ENCODE measurements at regions not wholly inside any gene's neighbourhood (a gene's known extent, or its start where the extent isn't known, plus 50 kb on each side); places are given as distances from the start of the nearest gene placed in this dataset.

DNA sequence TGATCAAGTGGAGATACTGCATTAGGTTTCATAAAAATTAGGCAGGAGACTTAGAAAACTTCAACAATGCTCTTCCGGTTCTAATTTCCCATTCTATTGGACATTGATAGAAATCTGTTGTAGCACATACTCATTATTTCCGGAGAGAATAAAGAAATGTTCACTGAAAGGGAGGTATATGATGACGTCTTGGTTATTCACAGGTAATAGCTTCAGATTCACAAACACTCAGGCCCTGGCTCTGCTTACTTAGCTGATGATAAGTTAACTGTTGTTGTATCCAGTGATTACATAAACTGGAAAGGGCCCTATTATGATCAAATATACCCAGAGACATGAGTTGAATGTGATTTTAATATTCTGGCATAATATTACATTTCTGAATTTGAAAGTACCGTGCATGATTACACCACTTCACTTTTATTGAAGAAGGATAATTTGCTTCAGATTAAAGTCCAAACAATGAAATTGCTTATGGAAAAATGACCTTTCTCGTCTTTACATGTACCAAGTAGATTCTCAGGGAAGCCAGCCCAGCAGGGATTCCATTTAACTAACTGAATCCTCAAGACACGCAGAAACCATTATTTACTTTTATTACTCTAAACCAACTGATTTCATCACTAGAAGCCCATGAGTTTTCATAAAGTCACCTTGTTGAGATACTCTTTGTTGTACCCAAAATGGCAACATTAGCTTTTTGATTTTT, 288.0 kb upstream of the PITRM1 start:
- no peak for ATAC-seq
- TF ChIP-seq RARB (CRISPR knock-in tag; IDR thresholded peaks at IDR 0.05) (no peak), OSR1 (CRISPR knock-in tag; IDR thresholded peaks at IDR 0.05) (no peak), ARNTL (CRISPR knock-in tag; IDR thresholded peaks at IDR 0.05; ENCODE audit: borderline replicate concordance, low read depth) (no peak), ZNF70 (CRISPR knock-in tag; IDR thresholded peaks at IDR 0.05) (no peak), CSDC2 (CRISPR knock-in tag; IDR thresholded peaks at IDR 0.05) (no peak), ZFP30 (CRISPR knock-in tag; IDR thresholded peaks at IDR 0.05) (no peak), ZNF8 (CRISPR knock-in tag; IDR thresholded peaks at IDR 0.05) (no peak), PPARA (CRISPR knock-in tag; IDR thresholded peaks at IDR 0.05; ENCODE audit: borderline replicate concordance) (no peak)
- TF ChIP-seq, protein P1, sequence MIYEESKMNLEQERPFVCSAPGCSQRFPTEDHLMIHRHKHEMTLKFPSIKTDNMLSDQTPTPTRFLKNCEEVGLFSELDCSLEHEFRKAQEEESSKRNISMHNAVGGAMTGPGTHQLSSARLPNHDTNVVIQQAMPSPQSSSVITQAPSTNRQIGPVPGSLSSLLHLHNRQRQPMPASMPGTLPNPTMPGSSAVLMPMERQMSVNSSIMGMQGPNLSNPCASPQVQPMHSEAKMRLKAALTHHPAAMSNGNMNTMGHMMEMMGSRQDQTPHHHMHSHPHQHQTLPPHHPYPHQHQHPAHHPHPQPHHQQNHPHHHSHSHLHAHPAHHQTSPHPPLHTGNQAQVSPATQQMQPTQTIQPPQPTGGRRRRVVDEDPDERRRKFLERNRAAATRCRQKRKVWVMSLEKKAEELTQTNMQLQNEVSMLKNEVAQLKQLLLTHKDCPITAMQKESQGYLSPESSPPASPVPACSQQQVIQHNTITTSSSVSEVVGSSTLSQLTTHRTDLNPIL (CRISPR knock-in tag; IDR thresholded peaks at IDR 0.05; ENCODE audit: low read depth): no peak
- TF ChIP-seq, protein P2, sequence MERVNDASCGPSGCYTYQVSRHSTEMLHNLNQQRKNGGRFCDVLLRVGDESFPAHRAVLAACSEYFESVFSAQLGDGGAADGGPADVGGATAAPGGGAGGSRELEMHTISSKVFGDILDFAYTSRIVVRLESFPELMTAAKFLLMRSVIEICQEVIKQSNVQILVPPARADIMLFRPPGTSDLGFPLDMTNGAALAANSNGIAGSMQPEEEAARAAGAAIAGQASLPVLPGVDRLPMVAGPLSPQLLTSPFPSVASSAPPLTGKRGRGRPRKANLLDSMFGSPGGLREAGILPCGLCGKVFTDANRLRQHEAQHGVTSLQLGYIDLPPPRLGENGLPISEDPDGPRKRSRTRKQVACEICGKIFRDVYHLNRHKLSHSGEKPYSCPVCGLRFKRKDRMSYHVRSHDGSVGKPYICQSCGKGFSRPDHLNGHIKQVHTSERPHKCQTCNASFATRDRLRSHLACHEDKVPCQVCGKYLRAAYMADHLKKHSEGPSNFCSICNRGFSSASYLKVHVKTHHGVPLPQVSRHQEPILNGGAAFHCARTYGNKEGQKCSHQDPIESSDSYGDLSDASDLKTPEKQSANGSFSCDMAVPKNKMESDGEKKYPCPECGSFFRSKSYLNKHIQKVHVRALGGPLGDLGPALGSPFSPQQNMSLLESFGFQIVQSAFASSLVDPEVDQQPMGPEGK (CRISPR knock-in tag; IDR thresholded peaks at IDR 0.05; ENCODE audit: borderline replicate concordance): no peak
- TF ChIP-seq, protein P3, sequence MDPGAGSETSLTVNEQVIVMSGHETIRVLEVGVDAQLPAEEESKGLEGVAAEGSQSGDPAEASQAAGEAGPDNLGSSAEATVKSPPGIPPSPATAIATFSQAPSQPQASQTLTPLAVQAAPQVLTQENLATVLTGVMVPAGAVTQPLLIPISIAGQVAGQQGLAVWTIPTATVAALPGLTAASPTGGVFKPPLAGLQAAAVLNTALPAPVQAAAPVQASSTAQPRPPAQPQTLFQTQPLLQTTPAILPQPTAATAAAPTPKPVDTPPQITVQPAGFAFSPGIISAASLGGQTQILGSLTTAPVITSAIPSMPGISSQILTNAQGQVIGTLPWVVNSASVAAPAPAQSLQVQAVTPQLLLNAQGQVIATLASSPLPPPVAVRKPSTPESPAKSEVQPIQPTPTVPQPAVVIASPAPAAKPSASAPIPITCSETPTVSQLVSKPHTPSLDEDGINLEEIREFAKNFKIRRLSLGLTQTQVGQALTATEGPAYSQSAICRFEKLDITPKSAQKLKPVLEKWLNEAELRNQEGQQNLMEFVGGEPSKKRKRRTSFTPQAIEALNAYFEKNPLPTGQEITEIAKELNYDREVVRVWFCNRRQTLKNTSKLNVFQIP (CRISPR knock-in tag; IDR thresholded peaks at IDR 0.05; ENCODE audit: borderline replicate concordance, low read depth): no peak
- TF ChIP-seq, protein P4, sequence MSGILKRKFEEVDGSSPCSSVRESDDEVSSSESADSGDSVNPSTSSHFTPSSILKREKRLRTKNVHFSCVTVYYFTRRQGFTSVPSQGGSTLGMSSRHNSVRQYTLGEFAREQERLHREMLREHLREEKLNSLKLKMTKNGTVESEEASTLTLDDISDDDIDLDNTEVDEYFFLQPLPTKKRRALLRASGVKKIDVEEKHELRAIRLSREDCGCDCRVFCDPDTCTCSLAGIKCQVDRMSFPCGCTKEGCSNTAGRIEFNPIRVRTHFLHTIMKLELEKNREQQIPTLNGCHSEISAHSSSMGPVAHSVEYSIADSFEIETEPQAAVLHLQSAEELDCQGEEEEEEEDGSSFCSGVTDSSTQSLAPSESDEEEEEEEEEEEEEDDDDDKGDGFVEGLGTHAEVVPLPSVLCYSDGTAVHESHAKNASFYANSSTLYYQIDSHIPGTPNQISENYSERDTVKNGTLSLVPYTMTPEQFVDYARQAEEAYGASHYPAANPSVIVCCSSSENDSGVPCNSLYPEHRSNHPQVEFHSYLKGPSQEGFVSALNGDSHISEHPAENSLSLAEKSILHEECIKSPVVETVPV (CRISPR knock-in tag; IDR thresholded peaks at IDR 0.05): no peak
- TF ChIP-seq, protein P5, sequence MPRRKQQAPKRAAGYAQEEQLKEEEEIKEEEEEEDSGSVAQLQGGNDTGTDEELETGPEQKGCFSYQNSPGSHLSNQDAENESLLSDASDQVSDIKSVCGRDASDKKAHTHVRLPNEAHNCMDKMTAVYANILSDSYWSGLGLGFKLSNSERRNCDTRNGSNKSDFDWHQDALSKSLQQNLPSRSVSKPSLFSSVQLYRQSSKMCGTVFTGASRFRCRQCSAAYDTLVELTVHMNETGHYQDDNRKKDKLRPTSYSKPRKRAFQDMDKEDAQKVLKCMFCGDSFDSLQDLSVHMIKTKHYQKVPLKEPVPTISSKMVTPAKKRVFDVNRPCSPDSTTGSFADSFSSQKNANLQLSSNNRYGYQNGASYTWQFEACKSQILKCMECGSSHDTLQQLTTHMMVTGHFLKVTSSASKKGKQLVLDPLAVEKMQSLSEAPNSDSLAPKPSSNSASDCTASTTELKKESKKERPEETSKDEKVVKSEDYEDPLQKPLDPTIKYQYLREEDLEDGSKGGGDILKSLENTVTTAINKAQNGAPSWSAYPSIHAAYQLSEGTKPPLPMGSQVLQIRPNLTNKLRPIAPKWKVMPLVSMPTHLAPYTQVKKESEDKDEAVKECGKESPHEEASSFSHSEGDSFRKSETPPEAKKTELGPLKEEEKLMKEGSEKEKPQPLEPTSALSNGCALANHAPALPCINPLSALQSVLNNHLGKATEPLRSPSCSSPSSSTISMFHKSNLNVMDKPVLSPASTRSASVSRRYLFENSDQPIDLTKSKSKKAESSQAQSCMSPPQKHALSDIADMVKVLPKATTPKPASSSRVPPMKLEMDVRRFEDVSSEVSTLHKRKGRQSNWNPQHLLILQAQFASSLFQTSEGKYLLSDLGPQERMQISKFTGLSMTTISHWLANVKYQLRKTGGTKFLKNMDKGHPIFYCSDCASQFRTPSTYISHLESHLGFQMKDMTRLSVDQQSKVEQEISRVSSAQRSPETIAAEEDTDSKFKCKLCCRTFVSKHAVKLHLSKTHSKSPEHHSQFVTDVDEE (CRISPR knock-in tag; IDR thresholded peaks at IDR 0.05): no peak

DNA sequence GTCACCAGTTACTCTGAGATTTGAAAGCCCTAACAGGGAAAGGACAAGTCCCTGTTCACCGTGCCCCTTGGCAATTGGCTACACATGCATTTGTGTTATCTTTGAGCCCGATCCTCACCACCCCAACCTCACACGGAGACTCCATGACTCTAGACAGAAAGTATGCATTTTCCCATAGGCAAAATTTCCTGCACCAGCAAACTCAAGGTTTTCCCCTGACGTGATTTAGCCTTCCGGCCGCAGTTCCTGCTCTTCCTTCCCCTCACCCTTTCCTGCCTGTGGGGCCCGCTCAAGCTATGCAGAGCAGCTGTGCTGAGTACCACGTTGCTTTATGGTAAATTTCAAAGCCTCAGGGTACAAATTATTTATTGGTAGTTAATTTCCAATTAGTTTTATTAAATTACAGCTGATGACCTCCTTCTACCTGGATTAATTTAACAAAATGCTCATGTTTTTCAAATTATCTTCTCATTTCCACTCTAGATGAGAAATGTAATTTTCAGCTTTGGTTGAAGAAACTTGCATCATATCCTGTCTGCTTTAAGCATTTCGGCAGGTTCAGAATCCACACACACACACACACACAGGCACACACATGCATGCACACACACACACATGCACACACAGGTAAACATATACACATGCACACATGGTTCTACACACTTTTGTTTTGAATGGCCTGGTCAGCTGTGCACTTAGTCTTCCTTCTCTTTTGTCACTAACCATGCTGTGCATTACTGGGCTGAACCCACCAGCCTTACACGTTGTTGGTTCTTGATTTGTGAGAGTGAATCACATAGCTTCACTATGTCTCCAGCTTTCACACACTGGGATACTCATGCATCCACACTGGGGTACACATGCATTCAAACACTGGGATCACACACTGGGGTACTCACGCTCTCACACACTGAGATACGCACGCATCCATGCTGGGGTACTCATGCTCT, 283.1 kb upstream of the PITRM1 start:
- TF ChIP-seq ZC3H10 (CRISPR knock-in tag; IDR thresholded peaks at IDR 0.05) (no peak), PPARA (CRISPR knock-in tag; IDR thresholded peaks at IDR 0.05; ENCODE audit: borderline replicate concordance) (no peak), ESRRG (CRISPR knock-in tag; IDR thresholded peaks at IDR 0.05) (no peak), BACH2 (CRISPR knock-in tag; IDR thresholded peaks at IDR 0.05; ENCODE audit: borderline replicate concordance) (no peak), OSR1 (CRISPR knock-in tag; IDR thresholded peaks at IDR 0.05) (no peak), TCF4 (CRISPR knock-in tag; IDR thresholded peaks at IDR 0.05; ENCODE audit: borderline replicate concordance) (no peak), ARNTL (CRISPR knock-in tag; IDR thresholded peaks at IDR 0.05; ENCODE audit: borderline replicate concordance, low read depth) (no peak), GLIS3 (CRISPR knock-in tag; IDR thresholded peaks at IDR 0.05) (no peak)
- TF ChIP-seq, protein P4 (CRISPR knock-in tag; IDR thresholded peaks at IDR 0.05): no peak
- TF ChIP-seq, protein P2 (CRISPR knock-in tag; IDR thresholded peaks at IDR 0.05; ENCODE audit: borderline replicate concordance): no peak
- TF ChIP-seq, protein P3 (CRISPR knock-in tag; IDR thresholded peaks at IDR 0.05; ENCODE audit: borderline replicate concordance, low read depth): no peak
- ATAC-seq: no peak
